ENCODE measurements at regions not wholly inside any gene's neighbourhood (a gene's known extent, or its start where the extent isn't known, plus 50 kb on each side); places are given as distances from the start of the nearest gene placed in this dataset.

DNA sequence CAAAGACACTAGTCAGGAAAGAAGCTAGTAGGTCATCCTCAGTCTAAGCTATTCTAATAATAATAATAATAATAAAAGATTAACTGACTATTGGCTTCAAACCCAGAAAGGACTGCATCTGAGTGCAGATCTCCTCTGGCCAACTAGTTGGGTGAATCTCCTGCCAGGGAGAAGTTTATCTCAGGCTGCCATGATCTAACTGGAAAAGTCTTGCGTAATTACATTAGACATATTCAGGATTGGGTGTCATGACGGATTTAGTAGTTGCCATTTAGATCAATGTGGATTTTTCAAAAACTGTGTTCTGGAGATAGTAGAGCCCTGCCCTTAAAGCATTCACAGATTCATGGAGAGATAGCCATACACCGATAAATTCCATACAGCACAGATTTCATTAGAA is 69.5 kb downstream of the KIF2B start:
- TF ChIP-seq POLR2AphosphoS5 (IDR thresholded peaks at IDR 0.05), result no peak
- TF ChIP-seq, protein P1, sequence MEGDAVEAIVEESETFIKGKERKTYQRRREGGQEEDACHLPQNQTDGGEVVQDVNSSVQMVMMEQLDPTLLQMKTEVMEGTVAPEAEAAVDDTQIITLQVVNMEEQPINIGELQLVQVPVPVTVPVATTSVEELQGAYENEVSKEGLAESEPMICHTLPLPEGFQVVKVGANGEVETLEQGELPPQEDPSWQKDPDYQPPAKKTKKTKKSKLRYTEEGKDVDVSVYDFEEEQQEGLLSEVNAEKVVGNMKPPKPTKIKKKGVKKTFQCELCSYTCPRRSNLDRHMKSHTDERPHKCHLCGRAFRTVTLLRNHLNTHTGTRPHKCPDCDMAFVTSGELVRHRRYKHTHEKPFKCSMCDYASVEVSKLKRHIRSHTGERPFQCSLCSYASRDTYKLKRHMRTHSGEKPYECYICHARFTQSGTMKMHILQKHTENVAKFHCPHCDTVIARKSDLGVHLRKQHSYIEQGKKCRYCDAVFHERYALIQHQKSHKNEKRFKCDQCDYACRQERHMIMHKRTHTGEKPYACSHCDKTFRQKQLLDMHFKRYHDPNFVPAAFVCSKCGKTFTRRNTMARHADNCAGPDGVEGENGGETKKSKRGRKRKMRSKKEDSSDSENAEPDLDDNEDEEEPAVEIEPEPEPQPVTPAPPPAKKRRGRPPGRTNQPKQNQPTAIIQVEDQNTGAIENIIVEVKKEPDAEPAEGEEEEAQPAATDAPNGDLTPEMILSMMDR (IDR thresholded peaks at IDR 0.05), result no peak
- no peak for TF ChIP-seq POLR2A (IDR thresholded peaks at IDR 0.05)
- no peak for TF ChIP-seq EP300 (IDR thresholded peaks at IDR 0.05)

Measured in stomach (tissue), 4 donors.